NCI-H2196 (cell line): ENCODE measurements at regions not wholly inside any gene's neighbourhood (a gene's known extent, or its start where the extent isn't known, plus 50 kb on each side); places are given as distances from the start of the nearest gene placed in this dataset.

Experiments
- DNase-seq: peaks from one replicate; lab custom pipeline; 2025; ENCODE audit not compliant: unreplicated experiment; lab: John Stamatoyannopoulos, UW

GRCh38 chr4:45119376-45119775 lies 393.0 kb upstream of the GNPDA2 start:
- no peak for DNase-seq

DNA sequence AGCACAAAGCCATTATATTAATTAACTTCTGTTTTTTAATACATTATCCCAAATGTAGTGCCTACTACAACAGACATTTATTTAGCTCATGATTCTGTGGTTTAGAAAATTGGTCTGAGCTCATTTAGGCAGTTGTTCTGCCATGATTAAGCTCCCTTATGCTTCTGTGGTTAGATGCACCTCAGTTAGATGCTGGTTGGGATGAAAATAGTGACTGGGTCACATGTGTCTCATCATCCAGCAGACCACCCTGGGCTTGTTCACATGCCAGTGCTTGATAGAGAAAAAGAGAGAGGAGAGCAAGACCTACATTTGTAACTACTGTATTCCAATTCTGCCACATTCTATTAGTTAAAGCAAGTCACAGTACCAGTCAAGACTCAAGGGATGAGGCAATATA lies 376.4 kb upstream of the GNPDA2 start:
- DNase-seq, result no peak

- no peak for DNase-seq
These were observed 374.8 kb upstream of the GNPDA2 start for GRCh38 chr4:45100956-45101818.

- no peak for DNase-seq
These were observed 373.1 kb upstream of the GNPDA2 start for GRCh38 chr4:45099471-45099870.

DNA sequence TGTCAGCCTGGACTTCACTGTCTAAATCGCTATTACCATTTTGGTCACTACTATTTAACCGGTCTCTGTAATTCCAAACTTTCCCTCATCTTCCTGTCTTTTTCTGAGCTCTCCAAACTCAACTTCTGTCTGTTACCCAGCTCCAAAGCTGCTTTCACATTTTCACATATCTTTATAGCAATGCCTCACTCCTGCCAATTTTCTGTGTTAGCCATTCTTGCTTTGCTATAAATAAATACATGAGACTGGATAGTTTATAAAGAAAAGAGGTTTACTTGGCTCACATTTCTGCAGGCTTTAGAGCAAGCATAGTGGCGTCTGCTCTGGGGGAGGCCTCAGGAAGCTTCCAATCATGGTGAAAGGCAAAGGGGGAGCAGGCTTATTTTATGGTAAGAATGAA lies 368.3 kb upstream of the GNPDA2 start:
- no peak for DNase-seq

- DNase-seq, result no peak
These were observed 355.7 kb upstream of the GNPDA2 start for GRCh38 chr4:45082101-45082500.

DNA sequence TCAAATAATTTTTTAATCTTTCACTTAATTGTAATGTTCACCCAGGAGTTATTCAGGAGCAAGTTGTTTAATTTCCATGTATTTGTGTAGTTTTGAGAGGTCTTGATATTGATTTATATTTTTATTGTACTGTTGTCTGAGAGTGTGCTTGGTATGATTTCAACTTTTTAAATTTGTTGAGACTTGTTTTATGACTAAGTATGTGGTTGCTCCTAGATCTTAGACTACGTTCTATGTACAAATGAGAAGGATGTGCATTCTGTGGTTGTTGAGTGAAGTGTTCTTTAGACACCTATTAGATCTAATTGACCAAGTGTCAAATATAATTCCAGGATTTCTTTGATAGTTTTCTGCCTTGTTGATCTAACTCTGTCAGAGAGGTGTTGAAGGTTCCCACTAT lies 353.3 kb upstream of the GNPDA2 start:
- DNase-seq, result no peak

DNA sequence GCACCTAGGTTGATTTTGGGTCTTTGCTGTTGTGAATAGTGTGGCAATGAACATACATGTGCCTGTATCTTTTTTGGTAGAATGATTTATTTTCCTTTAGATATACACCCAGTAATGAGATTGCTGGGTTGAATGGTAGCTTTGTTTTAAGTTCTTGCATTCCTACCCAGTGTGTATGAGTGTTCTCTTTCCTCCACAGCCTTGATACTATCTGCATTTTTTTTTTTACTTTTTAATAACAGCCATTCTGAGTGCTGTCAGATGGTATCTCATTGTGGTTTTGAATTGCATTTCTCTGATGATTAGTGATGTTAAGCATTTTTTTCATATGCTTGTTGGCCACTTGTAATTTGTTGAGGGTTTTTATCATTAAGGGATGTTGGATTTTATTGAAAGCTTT lies 351.8 kb upstream of the GNPDA2 start:
- no peak for DNase-seq

DNA sequence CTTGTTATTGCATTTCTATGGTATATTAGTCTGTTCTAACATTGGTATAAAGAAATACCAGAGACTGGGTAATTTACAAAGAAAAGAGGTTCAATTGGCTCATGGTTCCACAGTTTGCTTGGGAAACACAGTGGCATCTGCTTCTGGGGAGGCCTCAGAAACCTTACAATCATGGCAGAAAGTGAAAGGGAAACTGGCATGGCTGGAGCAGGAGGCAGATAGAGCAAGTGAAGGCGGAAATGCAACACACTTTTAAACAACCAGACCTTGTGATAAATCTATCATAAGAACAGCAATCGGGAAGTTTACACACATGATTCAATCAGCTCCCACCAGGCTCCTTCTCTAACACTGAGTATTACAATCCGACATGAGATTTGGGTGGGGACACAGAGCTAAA lies 346.6 kb upstream of the GNPDA2 start:
- no peak for DNase-seq

DNA sequence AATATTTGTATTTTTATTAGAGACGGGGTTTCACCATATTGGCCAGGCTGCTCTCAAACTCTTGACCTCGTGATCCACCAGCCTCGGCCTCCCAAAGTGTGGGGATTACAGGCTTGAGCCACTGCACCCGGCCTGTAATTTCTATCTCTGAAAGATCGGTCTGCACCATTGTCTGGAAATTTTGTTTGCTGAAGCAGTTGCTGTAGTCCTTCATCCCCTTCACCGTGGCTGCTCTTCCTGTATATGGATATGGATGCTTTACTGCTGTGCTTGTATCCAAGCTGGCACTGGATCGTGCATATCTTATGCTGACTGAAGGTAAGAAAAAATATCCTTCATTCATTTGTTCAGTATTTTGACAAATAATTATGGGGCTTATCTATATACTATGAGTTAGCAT lies 338.4 kb upstream of the GNPDA2 start:
- DNase-seq, result no peak

- no peak for DNase-seq
These were observed 337.3 kb upstream of the GNPDA2 start for GRCh38 chr4:45063696-45064095.

GRCh38 chr4:45062935-45063545 lies 336.7 kb upstream of the GNPDA2 start:
- no peak for DNase-seq

GRCh38 chr4:45043911-45044310 lies 317.6 kb upstream of the GNPDA2 start:
- DNase-seq, result no peak

GRCh38 chr4:45036677-45037076 lies 310.3 kb upstream of the GNPDA2 start:
- DNase-seq, result no peak

- no peak for DNase-seq
These were observed 307.5 kb upstream of the GNPDA2 start for GRCh38 chr4:45033676-45034419.

DNA sequence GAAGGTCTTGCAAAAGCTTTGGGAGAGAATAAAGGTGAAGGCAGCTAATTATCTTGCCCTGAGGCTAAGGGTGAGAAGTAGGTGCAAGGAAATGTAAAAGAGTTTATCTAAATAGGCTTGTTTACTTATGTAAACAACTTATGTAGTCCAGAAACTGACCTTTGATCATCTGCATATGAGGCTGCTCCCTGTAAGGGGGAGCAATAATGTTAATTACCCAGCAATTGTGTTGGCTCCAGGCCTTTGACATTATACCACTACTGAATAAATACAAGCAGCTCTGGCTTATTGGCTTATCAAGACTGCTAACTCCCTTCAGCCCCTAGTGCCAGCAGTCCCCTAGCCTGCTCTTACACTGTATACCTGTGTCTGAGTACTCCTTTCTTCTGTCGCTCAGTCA lies 303.7 kb upstream of the GNPDA2 start:
- no peak for DNase-seq

- no peak for DNase-seq
These were observed 281.2 kb upstream of the GNPDA2 start for GRCh38 chr4:45007508-45007907.

- DNase-seq, result no peak
These were observed 279.7 kb upstream of the GNPDA2 start for GRCh38 chr4:45006078-45006477.

GRCh38 chr4:45004847-45005565 lies 278.6 kb upstream of the GNPDA2 start:
- no peak for DNase-seq

DNA sequence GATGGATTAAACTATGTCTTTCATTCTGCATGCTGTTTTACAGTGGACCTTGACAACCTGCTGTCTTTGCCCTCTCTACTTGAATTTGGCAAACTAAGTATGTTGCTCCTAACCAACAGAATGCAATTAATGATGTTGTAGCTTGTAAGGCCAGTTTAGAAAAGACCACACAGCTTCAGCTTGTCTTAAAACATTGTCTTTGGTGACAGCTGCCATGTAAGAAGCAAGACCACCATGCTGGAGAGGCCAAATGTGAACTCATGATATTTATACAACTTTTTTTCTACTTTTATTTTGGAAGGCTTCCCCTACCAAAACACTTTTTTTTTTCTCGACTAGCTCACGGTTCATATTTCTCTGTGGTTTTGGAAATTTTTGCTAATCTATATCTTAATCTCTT lies 278.0 kb upstream of the GNPDA2 start:
- DNase-seq, result no peak

- DNase-seq, result no peak
These were observed 270.0 kb upstream of the GNPDA2 start for GRCh38 chr4:44996276-44996845.
